ENCODE measurements at regions not wholly inside any gene's neighbourhood (a gene's known extent, or its start where the extent isn't known, plus 50 kb on each side); places are given as distances from the start of the nearest gene placed in this dataset.

DNA sequence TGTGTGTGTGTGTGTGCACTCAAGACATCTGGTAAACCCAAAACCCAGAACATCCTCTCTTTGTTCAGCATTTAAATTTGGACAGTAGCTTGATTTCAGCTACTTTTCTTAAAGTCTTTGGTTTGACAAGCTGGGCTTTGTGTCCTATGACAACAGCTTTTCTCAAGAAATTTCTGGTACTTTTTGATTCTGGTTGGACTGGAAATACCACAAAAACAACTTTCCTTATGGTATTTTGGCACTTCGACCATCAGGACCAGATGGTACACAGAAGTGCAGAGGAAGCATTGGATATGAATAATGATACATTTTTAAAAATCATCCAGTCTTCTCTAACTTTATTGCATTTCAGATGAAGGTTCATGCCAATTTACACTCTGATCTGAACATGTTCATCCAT, 286.6 kb upstream of the FLRT2 start:
- TF ChIP-seq POLR2A (IDR thresholded peaks at IDR 0.05; ENCODE audit: low read depth, low read length), result no peak
- TF ChIP-seq POLR2AphosphoS5 (IDR thresholded peaks at IDR 0.05; ENCODE audit: low read depth, low read length), result no peak
- no peak for TF ChIP-seq SPI1 (IDR thresholded peaks at IDR 0.05; ENCODE audit: low read depth, low read length)
- TF ChIP-seq TAF1 (IDR thresholded peaks at IDR 0.05; ENCODE audit: low read depth, low read length), result no peak
- no peak for TF ChIP-seq POU2F2 (IDR thresholded peaks at IDR 0.05; ENCODE audit: low read depth, low read length)

Data from GM12891 (cell line).